AG04449 (cell line): ENCODE measurements at regions not wholly inside any gene's neighbourhood (a gene's known extent, or its start where the extent isn't known, plus 50 kb on each side); places are given as distances from the start of the nearest gene placed in this dataset.

Experiments used
- CTCF ChIA-PET: fragments of 350-600 bp; formaldehyde crosslinking; extraction: SDS; loops from one replicate; lab custom pipeline; 2021; ENCODE audit warnings: antibody characterized with exemption; lab: Yijun Ruan, JAX
- POLR2A ChIA-PET: fragments of 400-600, 350-600 bp; formaldehyde crosslinking; extraction: SDS; loops from one replicate; lab custom pipeline; 2020; ENCODE audit warnings: antibody characterized with exemption, inconsistent platforms; lab: Yijun Ruan, JAX
- DNase-seq: peaks from one replicate; pipeline ENCODE4 v3.0.0-alpha.2; 2010; ENCODE audit warnings: low read depth, low spot score
- H3K4me3 ChIP-seq: 2 replicates; pipeline ENCODE4 v1.5.1; 2011; ENCODE audit warnings: low read depth, mild to moderate bottlenecking, control low read depth, low read length
- TF ChIP-seq, protein P1 (sequence below): IDR thresholded peaks from one replicate; pipeline ENCODE4 v1.5.1; 2011; ENCODE audit warnings: mild to moderate bottlenecking, moderate library complexity, low read length, control low read depth, inconsistent platforms; ENCODE audit not compliant: insufficient read depth; ENCODE audit errors: missing control alignments

DNA sequence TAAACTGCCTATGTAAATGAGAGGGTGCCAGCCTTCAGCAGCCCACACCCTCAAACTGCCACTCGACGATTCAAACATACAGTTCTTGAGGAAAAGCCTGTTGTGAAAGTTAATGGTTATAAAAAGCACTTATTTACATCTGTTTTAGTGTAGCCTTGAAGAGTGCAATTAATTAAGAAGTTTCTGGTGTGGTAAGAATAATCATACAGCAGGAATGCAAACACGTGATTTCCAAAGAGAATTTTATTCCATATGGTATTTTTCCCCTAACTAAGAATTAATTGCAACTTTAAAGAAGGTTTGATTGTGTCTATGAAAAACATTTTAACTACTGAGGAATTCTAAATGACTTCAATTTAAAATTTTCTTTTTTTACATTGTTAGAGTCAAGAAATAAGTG lies 176.3 kb upstream of the PITX2 start:
- TF ChIP-seq, protein P1, sequence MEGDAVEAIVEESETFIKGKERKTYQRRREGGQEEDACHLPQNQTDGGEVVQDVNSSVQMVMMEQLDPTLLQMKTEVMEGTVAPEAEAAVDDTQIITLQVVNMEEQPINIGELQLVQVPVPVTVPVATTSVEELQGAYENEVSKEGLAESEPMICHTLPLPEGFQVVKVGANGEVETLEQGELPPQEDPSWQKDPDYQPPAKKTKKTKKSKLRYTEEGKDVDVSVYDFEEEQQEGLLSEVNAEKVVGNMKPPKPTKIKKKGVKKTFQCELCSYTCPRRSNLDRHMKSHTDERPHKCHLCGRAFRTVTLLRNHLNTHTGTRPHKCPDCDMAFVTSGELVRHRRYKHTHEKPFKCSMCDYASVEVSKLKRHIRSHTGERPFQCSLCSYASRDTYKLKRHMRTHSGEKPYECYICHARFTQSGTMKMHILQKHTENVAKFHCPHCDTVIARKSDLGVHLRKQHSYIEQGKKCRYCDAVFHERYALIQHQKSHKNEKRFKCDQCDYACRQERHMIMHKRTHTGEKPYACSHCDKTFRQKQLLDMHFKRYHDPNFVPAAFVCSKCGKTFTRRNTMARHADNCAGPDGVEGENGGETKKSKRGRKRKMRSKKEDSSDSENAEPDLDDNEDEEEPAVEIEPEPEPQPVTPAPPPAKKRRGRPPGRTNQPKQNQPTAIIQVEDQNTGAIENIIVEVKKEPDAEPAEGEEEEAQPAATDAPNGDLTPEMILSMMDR, result no peak
- POLR2A ChIA-PET, result no interaction called here
- no peak overlapping the region for H3K4me3 ChIP-seq
- CTCF ChIA-PET, result no interaction called here
- no peak for DNase-seq

DNA sequence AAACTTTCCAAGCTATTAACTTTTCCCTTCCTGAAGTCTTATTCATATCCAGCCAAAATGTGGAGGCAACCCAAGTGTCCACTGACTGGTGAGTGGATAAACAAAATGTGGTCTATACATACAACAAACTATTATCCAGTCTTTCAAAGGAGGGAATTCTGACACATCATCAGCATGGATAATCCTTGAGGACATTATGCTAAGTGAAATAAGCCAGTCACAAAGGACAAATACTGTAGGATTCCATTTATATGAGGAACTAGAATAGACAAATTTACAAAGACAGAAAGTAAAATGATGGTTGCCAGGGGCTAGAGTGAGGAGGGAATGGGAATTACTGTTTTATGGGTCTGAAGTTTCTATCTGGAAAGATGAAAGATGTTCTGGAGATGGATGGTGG lies 178.7 kb upstream of the PITX2 start:
- DNase-seq, result no peak
- no peak overlapping the region for H3K4me3 ChIP-seq
- TF ChIP-seq, protein P1, result no peak
- CTCF ChIA-PET, result no interaction called here
- POLR2A ChIA-PET, result no interaction called here

DNA sequence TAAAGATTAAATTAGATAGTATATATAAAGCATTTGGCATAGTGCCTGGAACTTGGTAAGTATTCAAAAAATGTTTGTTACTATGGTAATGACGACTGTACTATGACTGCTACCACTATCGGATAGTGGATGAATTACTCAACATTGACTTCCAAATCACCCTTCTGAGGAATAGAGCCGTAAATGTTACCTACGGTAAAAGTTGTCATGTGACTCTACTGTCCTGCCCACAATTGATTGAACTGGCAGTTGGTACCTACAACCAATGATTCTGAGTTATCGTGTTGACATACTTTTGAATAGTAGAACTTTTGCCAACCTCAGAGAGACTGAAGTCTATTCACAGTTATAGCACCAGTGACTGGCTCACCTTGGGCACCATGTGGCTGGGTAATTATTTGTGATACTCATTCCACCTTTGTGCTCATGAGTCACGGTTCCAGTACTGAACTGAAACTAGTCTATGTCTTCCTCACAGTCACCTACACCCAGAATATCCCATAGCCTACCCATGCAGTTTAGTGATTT lies 185.5 kb upstream of the PITX2 start:
- TF ChIP-seq, protein P1, result no peak
- DNase-seq, result no peak
- no peak overlapping the region for H3K4me3 ChIP-seq
- ChIA-PET CTCF (no interaction called here), POLR2A (no interaction called here)

DNA sequence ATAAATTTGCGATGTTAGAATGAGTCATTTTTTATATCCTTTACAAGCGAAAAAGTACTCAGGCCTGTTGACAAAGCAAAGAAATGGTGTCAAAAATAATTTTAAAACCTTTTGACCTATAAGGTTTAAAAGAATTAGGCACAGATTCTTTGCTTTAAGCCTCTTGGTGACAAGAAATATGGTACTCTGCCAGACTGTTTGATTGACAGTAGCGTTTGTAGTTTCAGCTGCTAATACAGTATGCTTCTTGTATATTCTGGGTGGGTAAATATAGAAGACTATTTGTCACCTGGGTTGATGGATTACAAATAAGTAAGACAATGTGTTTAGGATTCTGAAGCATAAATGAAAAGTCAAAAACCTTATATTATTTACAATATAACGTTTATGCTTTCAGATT lies 193.1 kb upstream of the PITX2 start:
- ChIA-PET POLR2A (no interaction called here), CTCF (no interaction called here)
- H3K4me3 ChIP-seq, result no peak overlapping the region
- no peak for DNase-seq
- TF ChIP-seq, protein P1, result no peak

DNA sequence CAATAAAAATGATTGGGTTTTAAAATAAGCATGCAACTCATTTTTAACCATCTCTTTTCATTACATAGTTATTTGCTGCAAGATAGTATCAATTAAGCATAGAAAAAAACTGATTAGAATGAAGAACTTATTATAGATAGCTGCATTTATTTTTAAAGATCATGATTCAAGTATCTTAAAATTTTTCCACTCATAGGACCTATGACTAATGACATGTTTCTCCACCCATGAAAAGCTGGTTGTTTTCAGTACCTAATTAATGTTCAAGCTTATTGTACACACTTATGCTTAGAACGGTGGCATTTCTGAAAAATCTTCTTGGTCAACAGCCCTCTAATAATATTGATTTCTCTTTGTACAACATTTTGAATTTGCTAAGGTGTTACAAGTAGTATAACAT lies 193.5 kb upstream of the PITX2 start:
- TF ChIP-seq, protein P1, result no peak
- H3K4me3 ChIP-seq, result no peak overlapping the region
- no peak for DNase-seq
- ChIA-PET POLR2A (no interaction called here), CTCF (interaction anchor here (1.1 kb wide), 1 partner anchor 146 kb away, joined by 3 read pairs; no protein-coding TSS in a partner anchor)

DNA sequence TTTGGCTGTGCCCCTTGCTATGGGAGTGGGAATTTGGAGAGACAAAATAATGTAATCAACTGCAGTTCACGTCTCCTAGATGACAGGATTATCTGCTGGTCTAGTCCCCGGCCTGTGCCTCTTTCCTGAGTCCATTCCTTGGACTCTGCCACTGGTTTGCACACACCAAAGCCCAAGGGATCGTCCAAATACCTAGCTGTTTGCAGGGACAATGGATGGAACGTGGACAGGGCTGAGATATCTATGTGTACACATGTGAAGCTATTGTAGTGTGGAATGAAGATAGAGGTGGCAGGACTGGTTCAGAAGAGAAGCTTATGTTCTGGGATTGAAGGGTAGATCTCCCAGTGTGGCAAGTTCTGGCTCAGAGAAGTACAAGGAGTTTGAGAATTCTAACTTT lies 198.3 kb upstream of the PITX2 start:
- ChIA-PET CTCF (interaction anchor here (1.1 kb wide), 1 partner anchor 178 kb away, joined by 3 read pairs; no protein-coding TSS in a partner anchor), POLR2A (no interaction called here)
- no peak for DNase-seq
- TF ChIP-seq, protein P1, result no peak
- no peak overlapping the region for H3K4me3 ChIP-seq
